CD4-positive, alpha-beta T cell treated with Interleukin-12 subunit alpha and Interleukin-12 subunit beta, for 1 hour (primary cell): ENCODE measurements at regions not wholly inside any gene's neighbourhood (a gene's known extent, or its start where the extent isn't known, plus 50 kb on each side); places are given as distances from the start of the nearest gene placed in this dataset.

Source experiments
- DNase-seq: peaks from one replicate; pipeline ENCODE4 v3.0.0-alpha.2; 2020

DNA sequence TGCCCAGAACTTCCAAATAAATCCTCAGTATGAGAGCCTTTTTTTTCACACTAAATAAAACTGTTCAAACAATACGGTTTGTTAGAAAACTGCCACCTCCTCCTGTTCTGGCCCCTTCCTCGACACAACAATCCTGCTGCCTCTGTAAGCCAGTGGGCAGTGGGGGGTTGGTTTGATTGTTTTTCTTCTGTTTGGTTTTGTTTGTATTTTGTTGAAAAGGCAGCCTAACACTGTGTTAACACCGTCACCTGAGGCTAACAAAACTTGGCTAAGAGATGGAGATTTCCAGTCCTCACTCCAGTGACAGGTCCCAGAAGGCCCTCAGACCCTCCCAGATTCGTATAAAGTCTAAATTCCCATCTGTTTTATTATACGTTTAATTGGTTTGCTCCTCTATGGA lies 402.1 kb downstream of the ZNF521 start:
- DNase-seq: no peak

DNA sequence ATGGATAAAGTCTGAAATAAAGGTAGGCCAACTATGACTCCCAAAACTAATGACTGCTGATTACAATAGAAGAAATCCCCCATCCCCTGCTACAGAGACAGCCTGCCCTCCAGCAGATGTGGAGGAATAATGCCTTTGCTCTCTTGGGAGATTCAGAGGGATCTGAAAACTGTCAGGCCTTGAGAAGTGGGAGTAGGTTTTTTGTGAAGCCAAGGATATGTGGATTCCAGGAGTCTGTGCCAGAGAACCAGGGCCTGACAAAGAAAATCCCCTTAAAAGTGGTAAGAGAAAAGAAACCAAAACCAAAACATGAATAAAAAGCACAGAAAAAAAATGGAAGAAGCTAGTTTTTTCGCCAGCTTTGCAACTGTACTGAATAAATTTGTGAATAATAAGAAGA lies 397.6 kb downstream of the ZNF521 start:
- DNase-seq: no peak

DNA sequence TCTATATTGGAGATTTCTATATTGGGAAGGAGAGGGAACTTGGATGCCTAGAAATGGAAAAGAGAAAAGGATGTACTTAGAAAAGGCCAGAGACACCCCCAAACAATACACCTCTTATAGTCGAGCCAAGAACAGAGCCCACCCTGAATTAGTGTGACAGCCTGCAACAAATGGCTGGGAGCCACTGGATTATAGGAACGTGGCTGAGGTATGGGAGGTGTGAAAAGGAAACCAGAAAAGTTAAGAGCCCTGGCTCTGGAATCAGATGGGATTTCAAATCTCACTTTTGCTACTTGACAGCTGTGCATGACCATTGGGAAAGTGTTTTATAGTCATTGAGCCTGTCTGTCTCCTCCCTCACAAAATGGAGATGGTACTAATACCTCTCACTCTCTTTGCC lies 394.0 kb downstream of the ZNF521 start:
- no peak for DNase-seq

DNA sequence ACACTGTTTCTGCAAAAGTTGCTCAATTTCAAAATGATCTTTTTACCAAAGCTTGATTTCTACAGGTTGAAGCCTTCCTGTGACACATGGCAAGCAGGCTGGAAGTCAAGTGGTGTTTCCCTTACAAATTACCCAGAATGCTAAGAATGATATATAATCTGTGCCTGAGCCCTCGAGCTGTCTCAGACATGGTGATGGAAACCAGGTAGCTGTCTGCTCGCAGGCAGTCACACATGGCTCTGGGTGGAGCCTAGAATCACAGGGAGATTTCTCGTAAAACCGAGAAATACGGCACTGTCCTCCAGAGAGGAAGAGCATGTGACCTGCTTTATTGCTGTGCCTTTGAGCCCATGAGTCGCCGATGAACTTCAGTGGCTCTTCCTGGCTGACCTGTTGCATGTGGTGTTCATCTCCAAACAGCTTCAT lies 392.9 kb downstream of the ZNF521 start:
- DNase-seq: no peak

DNA sequence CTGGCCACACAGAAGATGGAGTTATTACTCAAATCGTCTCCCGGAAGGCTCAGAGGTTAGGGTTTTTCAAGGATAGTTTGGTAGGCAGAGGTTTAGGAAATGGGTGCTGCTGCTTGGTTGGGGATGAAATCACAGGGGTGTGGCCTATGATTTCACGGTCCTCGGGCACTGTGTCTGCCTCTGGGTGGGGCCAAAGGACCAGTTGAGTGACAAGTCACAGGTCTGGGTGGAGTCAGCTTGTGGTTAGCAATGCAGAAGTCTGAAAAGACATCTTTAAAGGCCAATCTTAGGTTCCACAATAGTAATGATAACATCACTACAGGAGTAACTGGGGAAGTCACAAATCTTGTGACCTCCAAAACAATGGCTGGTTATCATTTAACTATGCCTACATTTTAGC lies 387.8 kb downstream of the ZNF521 start:
- no peak for DNase-seq

DNA sequence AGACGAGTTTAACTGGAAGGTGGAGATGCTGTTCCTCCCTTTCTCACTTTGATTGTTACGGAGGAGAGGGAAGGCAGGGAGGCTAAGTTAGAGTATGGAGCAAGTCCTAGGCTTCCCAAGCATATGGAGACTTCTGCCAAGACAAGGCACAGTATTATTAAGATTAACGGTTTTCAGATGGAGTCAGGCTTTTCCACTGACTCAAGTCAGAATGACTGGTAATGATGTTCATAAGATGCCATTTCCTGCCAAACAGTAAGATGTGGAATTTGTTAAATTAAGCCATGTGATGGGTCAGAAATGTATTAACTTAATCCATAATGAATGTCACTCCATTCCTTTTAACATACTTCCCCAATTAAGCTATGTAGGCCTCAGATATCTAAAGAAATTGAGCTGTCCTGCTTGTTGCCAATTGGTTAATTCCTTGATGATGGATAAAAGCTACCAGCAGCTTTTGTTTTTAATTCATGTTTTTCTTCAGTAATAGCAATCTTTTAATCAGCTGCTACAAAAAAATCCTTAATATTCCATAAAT lies 383.7 kb downstream of the ZNF521 start:
- no peak for DNase-seq

DNA sequence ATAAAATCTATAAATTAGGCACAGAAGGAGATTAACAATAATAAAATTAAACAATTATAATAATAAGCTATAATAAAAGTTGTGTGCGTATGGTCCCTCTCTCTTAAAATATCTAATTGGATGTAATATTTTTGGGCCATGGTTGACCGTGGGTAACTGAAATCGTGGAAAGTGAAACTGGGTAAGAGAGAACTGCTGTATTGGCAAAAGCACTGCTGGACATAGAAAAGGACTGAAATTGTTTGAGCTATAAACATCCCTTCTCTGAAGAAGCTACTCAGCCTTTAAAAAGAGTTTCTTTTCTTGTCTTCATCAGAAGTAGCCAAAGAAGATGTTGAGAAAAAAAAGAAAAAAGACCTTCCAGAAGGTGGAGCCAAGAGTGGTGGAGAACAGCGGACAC lies 379.4 kb downstream of the ZNF521 start:
- DNase-seq: no peak

DNA sequence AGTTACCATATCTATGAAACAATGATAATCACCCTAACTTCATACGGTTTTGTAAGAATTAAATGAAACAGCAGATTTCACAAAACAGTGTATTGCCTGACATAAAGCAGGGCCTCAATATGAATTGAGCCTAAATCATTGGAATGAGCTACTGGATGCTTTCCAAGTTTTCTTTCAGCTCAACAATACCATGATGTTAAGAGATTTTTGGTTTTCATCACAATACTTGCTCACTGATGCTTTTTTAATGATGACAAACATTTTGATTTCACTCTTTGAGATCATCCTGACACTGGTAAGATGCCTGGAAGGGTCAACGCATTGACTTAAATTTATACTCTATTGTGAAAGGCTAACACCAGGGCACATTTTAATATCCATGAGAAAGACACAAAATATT lies 377.5 kb downstream of the ZNF521 start:
- DNase-seq: no peak

DNA sequence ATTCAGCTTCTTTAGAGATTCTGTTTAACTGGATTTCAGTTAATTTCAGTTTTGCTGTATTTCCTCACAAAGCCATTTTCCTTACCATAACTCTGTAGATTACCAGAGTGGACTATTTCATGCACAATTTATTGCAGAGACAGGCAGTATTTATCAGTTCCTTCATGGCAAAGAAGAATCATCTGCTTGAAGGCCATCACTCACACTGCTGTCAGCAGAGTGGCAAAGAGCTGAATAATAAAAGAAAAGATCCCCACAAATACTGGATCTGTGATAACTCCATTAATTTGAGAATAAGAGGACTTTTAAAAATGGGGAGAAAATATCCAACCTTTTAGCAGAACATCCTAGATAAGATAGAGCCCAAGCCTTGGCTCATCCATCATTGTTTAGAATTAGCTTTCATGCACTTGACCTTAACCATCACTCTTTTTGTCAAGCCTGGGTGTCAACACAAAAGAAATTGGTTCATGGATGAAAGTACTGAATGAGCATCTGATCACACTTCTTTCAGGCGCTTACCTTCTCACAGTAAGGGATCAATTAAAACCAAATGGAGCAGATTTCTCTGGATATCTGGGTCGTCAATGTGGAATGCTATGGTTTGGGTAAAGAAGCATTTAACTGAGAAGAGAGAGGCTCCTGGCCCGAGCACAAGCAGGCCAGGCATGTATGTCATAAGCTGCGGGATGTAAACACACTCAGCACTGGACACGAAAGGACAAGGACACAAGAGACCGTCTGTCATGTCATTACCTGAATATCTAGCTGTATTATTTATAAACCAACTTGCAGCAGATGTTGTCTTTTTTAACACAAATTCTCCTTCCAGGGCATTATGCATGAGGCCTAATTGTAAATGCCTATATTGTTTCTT lies 376.2 kb downstream of the ZNF521 start:
- no peak for DNase-seq

DNA sequence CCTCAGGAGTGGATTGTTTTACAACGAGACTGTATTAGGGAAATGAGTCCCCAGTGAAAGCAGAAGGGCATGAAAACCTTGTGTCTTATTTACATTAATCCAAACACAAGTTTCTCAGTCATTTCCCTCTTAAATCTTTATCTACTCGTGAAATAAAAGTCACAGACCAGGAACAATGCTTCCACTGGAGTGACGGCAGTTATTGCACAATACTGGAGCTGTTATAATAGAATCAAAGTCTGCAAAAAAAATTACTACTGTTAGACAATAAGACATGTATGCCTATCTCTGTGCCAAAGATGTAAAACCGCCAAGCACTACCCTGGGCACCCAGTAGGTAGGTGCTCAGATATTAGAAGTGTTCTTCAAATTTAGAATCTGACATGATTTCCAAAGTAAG lies 375.5 kb downstream of the ZNF521 start:
- DNase-seq: no peak

DNA sequence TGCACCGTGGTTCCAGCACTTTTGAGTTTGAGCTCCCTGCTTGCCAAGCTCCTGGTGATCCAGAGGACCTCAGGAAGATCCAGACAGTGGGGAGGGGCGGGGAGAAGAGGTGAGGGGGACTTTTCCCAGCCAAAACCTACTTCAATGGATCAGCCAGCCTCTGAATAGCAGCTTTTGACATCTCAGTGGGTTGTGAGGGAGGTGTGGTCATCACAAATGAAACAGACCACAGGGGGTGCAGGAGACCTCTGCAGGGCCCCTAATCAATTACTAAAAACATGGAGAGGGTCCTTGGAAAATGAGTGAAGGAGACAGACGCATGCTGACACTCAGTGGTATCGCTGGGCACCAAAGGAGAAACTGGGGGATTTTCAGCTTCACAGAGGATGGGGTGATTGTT lies 372.7 kb downstream of the ZNF521 start:
- no peak for DNase-seq

DNA sequence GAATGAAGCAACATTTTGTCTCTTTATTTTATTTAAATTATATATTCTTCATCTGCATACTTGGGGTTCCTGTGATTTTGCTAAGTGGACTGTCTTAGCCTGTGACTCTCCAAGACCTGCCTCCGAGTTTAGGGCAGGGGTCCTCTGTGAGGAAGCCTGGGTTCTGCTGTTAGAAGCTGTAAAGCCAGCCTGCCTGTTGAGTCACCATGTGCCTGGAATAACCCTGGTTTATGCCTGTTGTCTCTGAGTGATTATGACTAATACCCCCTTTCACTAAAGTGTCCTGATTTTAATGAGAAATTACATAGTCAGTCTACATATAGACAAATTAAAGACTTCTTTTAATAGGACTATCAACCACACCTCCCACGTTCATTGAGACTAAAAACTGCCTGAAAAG lies 369.1 kb downstream of the ZNF521 start:
- DNase-seq: no peak

DNA sequence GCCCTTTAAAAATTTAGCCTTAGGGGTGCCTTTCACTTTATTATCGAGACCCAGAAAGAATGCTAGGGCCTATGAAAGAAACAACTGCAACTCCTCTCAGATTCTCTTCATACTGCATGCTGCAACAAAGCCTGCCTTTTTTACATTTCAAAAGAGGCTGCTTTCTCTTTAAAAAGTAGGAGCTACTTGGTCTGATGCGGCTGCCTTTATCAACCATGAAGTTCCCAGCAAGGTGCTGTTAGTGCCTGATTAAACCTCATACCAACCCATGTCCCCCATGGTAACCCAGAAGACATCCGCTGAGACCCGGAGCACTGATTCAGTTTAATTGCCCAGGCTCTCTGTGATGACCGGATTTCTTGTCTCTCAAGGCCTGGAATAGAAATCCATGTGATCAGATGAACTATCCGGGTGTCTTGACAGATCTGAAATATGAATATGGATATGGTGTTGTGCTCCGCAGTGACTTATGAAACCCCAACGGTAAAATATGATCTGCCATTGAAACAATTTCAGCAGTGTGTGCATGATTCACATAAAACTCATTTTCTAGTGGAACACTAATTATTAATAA lies 368.3 kb downstream of the ZNF521 start:
- DNase-seq: no peak

DNA sequence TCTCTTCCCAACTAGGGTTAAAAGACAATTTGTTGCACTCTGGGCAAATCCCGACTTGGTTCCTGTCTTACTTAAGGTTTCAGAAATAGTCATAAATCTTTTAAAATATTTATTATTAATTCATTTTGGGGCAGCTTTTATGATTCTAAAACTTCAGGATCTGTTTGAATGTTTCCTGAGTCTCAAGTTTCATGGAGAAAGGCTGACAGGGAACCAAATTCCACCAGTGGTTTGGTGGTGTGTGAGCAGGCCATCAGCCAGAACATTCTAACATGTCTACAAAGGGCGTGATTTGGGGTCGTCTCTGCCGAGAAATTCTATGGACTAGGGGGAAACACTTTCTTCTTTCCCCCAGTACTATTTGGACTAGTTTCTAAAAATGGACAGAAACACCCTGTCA lies 366.4 kb downstream of the ZNF521 start:
- no peak for DNase-seq

DNA sequence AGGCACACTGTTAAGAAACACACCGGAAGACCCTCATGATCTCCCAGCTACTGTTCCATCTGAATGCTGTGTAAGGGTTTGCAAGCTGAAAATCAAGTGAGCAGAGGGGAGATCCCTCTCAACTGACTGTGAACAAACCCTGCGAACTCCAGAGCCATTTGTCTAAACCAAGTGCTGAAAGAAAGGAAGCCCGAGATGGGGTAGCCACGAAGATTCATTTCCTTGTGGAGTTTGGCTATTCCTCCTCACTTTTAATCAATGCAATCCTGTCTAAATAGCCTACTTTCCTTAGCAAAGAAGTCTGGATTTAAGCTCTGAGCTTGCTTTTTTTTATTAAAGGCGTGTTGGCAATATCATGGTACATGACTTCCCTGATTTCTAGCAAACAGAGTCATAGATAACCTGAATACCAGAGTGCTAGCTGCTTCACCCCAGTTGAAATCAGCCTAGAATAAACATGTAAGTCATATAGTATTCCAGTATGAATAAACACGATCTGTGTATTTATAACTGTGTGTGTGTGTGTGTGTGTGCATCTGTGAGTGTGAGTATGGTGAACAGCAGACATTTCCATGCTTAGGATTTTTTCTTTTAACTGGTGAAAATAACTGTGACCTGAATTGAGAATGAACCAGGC lies 365.2 kb downstream of the ZNF521 start:
- DNase-seq: no peak

DNA sequence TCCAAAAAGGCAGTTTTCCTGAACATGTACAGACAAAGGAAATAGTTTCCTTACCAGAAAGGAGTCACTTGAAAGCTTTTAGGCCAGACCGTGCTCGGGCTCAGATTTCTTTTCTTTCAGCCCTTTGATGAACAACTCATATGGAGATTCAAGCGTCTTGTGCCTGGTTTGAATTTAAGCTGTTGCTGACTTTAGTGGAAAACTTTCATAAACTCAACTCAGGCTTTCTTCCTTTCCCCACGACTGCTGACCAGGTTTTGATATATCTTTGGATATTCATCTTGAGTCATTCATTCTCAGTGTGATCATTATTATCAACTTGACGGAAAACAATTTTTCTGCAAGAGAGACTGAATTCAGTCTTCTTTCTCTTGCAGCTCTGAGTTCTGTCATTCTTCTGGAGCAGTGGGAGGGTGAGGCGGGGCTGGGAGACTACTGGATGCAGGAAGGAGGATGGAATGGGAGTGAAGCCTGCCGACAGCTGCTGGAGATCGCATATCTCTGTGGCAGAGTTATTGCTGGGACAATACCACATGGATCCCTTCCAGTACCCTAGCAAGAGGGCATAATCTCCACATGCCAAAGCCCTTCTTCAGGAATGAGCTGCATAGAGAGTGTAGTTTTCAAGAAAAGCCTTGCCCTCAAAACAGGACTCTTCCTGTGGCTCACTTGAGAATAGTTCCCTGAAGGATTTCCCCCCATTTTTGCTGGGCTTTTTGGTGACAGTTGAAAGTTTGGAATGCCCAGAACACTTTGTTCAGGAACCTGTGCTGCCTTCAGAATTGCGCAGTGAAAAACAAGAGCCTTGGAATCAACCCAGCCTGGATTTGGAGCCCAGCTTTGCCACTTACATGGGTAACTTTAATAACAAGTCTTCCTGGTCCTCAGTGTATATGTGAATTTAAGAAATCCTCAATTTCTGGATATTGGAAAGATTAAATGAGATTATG lies 364.4 kb downstream of the ZNF521 start:
- no peak for DNase-seq

DNA sequence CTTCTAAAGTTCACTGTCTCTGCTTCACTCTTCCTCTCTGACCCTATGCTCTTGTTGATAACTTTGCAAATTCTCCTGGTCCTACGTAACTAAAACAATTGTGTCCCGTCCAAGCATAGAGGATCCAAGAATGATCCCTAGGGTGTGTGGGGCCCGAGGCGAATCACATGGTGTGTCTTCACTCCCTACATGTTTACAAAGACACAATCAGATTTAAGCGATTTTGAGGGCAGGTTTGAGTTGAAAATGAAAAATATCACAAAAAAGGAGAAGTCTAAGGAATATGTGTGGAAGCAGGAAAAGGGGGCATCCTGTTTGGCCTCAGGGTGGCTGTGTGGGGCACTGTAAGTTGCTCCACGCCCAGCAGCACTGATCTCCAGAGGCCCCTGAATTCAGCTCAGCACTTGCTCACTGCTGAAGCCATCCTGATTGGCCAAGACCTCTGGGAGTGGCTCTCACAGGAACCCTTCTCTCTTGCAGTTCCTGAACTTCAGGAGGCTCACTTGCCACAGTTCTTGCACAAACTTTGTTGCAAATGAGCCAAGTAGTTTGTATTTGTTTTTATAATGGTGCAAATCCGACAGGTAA lies 363.6 kb downstream of the ZNF521 start:
- DNase-seq: no peak

DNA sequence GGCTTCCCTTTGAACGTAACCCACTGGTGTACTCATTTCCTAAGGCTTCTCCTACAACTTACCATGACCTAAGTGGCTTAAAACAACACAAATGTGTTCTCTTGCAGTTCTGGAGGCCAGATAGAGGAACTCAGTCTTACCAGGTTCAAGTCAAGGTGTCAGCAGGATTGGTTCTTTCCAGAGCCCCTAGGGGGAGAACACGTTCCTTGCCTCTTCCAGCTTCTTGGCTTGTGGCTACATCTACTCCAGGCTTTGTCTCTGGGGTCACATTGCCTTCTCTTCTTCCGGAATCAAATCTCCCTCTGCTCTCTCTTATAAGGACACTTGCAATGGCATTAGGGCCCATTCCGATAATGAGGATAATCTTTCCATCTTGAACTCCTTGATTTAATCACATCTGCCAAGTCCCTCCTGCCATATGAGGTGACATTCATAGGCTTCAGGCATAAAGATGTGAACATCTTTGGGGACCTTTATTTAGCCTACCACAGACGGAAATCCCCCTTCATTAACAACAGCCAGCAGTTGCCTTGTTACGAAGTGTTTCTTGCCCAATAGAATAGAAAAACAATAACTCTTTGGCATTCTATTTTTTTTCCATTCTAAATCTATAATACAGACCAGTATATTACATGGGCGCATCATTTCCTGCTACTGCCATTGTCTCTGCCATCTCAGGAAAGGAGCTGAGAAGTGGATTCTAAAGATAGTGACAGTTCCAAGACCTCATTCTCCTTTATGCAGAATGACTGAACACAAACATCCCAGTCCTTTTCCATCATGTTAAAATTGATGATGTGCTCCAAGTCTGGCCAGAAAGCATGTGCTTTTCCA lies 362.0 kb downstream of the ZNF521 start:
- no peak for DNase-seq

DNA sequence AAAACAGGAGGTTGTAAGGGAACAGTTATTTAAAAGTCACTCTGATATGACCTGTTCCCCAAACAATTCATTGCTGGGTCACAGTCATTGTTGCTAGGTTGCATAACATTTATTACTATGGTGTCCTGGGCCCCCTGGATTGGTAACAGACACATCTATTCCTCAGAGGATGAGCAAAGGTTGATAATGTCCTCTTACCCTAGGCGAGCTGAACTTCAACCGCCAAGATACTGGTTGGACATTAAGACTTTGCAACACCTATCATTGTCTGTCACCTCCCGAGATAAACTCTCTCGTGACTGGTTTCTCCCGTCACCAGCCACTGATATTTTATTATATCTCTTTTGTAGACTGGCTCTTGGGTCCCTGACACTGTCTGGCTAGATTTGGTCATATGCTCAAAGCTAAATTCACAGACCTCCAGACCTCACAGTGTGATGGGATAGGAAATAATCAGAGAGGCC lies 361.3 kb downstream of the ZNF521 start:
- DNase-seq: no peak

DNA sequence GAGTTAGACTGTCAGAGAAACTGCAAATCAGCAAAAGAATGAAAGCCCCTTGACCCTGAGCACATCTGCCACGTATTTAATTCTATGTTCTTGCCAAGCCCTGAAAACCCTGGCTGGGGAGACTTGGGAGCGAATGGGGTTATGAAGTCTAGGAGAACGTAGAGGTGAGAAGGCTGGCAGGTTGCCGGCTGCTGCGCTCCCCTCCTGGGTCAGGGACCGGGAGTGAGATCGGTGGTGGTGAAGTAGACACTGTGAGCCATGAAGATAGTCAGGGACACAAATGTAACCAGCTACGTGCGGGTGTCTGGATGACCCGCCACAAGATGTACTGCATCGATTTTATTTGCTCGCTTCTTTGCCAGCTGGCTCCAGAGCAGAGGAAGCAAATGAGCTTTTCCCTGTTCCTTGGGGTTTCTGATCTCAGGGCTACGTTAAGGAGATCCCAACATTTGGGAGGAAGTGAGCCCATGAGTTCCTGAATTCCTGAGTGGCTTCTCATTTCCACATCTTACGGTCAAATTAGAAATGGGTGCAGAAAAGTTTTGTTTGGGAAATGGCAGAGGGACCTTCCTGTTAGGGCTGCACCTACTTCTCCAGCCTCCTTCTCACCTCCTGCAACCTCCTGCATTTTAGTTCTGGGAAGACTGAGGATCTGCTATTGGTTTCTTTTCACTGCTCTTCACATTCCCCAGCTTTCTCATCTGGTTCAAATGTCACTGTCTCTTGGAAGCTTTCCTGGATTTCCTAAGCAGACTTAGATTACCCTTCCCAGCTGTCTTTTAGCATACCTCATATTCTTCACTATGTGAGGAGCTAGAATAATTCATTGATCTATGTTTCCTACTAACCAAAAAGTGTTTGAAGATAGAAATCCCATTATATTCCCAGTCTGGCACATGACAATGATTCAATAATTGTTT lies 360.6 kb downstream of the ZNF521 start:
- no peak for DNase-seq
